ENCODE measurements at regions not wholly inside any gene's neighbourhood (a gene's known extent, or its start where the extent isn't known, plus 50 kb on each side); places are given as distances from the start of the nearest gene placed in this dataset.

- TF ChIP-seq CTCF (IDR thresholded peaks at IDR 0.05) (no peak), POLR2A (IDR thresholded peaks at IDR 0.05) (no peak), POLR2AphosphoS5 (IDR thresholded peaks at IDR 0.05) (no peak)
Observed at GRCh38 chr4:33068539-33068938, 2348.4 kb downstream of the PCDH7 start.
